Kidney epithelial cell (primary cell): ENCODE measurements at regions not wholly inside any gene's neighbourhood (a gene's known extent, or its start where the extent isn't known, plus 50 kb on each side); places are given as distances from the start of the nearest gene placed in this dataset.

Experiments used
- DNase-seq: peaks from one replicate; pipeline ENCODE4 v3.0.0-alpha.2; 2010; ENCODE audit warnings: low read depth
- H3K27me3 ChIP-seq: 2 replicates; pipeline ENCODE4 v1.6.0; 2011; ENCODE audit warnings: low read length; ENCODE audit not compliant: control insufficient read depth, insufficient read depth
- H3K36me3 ChIP-seq: 2 replicates; pipeline ENCODE4 v1.5.1; 2011; ENCODE audit warnings: low read length; ENCODE audit not compliant: control insufficient read depth, insufficient read depth
- H3K4me3 ChIP-seq: 2 replicates; pipeline ENCODE4 v1.5.1; 2011; ENCODE audit warnings: low read depth, mild to moderate bottlenecking, control low read depth, low read length
- CTCF ChIP-seq: IDR thresholded peaks from 2 replicates; pipeline ENCODE4 v1.5.1; 2011; ENCODE audit warnings: mild to moderate bottlenecking, moderate library complexity, low read length, control low read depth, inconsistent platforms; ENCODE audit not compliant: insufficient read depth, poor library complexity, severe bottlenecking

GRCh38 chr5:152269533-152269932 lies 135.5 kb downstream of the NMUR2 start:
- H3K4me3 ChIP-seq: no peak overlapping the region
- H3K36me3 ChIP-seq: no peaks in the 10 kb centered on the region
- TF ChIP-seq CTCF: no peak
- DNase-seq: no peak
- no peaks in the 10 kb centered on the region for H3K27me3 ChIP-seq

GRCh38 chr5:152264645-152265254 lies 140.3 kb downstream of the NMUR2 start:
- no peak for TF ChIP-seq CTCF
- no peak for DNase-seq
- H3K27me3 ChIP-seq: no peaks in the 10 kb centered on the region

GRCh38 chr5:152262667-152263066 lies 142.4 kb downstream of the NMUR2 start:
- no peak for DNase-seq
- Histone ChIP-seq H3K4me3 (no peak overlapping the region), H3K36me3 (no peaks in the 10 kb centered on the region), H3K27me3 (no peaks in the 10 kb centered on the region)
- no peak for TF ChIP-seq CTCF

More at GRCh38 chr5:152264645-152265254, 140.3 kb downstream of the NMUR2 start:
- no peak overlapping the region for H3K4me3 ChIP-seq
- no peaks in the 10 kb centered on the region for H3K36me3 ChIP-seq

- TF ChIP-seq CTCF: no peak
- Histone ChIP-seq H3K4me3 (no peak overlapping the region), H3K36me3 (no peaks in the 10 kb centered on the region), H3K27me3 (no peaks in the 10 kb centered on the region)
- DNase-seq: no peak
Observed at GRCh38 chr5:152260940-152261339, 144.1 kb downstream of the NMUR2 start.

GRCh38 chr5:152259702-152260101 lies 145.4 kb downstream of the NMUR2 start:
- Histone ChIP-seq H3K4me3 (no peak overlapping the region), H3K27me3 (no peaks in the 10 kb centered on the region)
- no peak for TF ChIP-seq CTCF

GRCh38 chr5:152256580-152256979 lies 148.5 kb downstream of the NMUR2 start:
- no peak for TF ChIP-seq CTCF
- DNase-seq: no peak
- no peaks in the 10 kb centered on the region for H3K27me3 ChIP-seq
- H3K36me3 ChIP-seq: no peaks in the 10 kb centered on the region
- no peak overlapping the region for H3K4me3 ChIP-seq

More at GRCh38 chr5:152259702-152260101, 145.4 kb downstream of the NMUR2 start:
- DNase-seq: no peak
- H3K36me3 ChIP-seq: no peaks in the 10 kb centered on the region
